Left ventricle myocardium inferior (tissue), 1 donor: ENCODE measurements at regions not wholly inside any gene's neighbourhood (a gene's known extent, or its start where the extent isn't known, plus 50 kb on each side); places are given as distances from the start of the nearest gene placed in this dataset.
"Not testable (repeated sequence)": the region's sequence is repeated elsewhere in the genome, so short reads cannot be mapped to it uniquely, and the experiment has no call there.

Experiments
- DNase-seq: peaks from one replicate; pipeline ENCODE4 v3.0.0-alpha.2; 2020
- H3K27ac ChIP-seq: fragments of 200-600 bp; replicated peaks from 2 replicates; pipeline ENCODE4 v1.8.0; 2021
- H3K27me3 ChIP-seq: fragments of 200-600 bp; 2 replicates; pipeline ENCODE4 v1.8.0; 2021; ENCODE audit warnings: low read depth
- H3K36me3 ChIP-seq: fragments of 200-600 bp; 2 replicates; pipeline ENCODE4 v1.8.0; 2021
- H3K4me1 ChIP-seq: fragments of 200-600 bp; 2 replicates; pipeline ENCODE4 v1.8.0; 2021
- H3K4me3 ChIP-seq: fragments of 200-600 bp; 2 replicates; pipeline ENCODE4 v1.8.0; 2021; ENCODE audit warnings: mild to moderate bottlenecking, moderate library complexity
- H3K9me3 ChIP-seq: fragments of 200-600 bp; replicated peaks from 2 replicates; pipeline ENCODE4 v1.8.0; 2021
- intact Hi-C: fragments of 100-400 bp; cut with micrococcal nuclease; formaldehyde crosslinking; loops from one replicate; pipeline ENCODE4 v1.11.0; 2022
- TF ChIP-seq, protein P1 (sequence below): fragments of 200-600 bp; IDR thresholded peaks from 2 replicates; pipeline ENCODE4 v1.8.0; 2021; ENCODE audit warnings: antibody characterized with exemption, mild to moderate bottlenecking, borderline replicate concordance
- donor health status: DM: no; HTN: yes; CAD: no; lungs with severe emphysema.

DNA sequence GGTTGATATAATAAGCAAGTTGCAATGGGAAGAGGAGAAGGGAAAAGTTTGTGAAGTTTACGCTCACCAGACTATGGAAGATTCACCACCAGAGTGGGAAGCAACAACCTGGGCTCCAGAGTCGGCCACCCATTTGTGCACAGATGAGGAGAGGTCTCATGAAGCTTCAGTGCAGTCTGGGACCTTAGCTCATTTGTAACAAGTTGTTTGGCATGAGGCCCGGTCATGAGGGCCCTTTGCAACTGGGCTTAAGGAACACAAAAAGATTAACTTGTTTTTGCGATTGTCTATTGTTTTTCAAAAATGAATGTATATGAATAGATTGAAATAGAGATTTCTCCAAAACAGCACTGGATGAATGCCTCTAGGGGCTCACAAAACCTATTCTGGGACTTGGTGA is 94.2 kb downstream of the ZNF737 start:
- DNase-seq, result no peak
- peaks cover 5% of the 10 kb centered on the region for H3K9me3 ChIP-seq
- no peak overlapping the region for H3K4me3 ChIP-seq
- H3K27me3 ChIP-seq, result no peaks in the 10 kb centered on the region
- no peaks in the 10 kb centered on the region for H3K36me3 ChIP-seq
- TF ChIP-seq, protein P1, sequence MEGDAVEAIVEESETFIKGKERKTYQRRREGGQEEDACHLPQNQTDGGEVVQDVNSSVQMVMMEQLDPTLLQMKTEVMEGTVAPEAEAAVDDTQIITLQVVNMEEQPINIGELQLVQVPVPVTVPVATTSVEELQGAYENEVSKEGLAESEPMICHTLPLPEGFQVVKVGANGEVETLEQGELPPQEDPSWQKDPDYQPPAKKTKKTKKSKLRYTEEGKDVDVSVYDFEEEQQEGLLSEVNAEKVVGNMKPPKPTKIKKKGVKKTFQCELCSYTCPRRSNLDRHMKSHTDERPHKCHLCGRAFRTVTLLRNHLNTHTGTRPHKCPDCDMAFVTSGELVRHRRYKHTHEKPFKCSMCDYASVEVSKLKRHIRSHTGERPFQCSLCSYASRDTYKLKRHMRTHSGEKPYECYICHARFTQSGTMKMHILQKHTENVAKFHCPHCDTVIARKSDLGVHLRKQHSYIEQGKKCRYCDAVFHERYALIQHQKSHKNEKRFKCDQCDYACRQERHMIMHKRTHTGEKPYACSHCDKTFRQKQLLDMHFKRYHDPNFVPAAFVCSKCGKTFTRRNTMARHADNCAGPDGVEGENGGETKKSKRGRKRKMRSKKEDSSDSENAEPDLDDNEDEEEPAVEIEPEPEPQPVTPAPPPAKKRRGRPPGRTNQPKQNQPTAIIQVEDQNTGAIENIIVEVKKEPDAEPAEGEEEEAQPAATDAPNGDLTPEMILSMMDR, result no peak
- H3K4me1 ChIP-seq, result no peaks in the 10 kb centered on the region
- intact Hi-C loops, result no loop called here
- no peak overlapping the region for H3K27ac ChIP-seq

DNA sequence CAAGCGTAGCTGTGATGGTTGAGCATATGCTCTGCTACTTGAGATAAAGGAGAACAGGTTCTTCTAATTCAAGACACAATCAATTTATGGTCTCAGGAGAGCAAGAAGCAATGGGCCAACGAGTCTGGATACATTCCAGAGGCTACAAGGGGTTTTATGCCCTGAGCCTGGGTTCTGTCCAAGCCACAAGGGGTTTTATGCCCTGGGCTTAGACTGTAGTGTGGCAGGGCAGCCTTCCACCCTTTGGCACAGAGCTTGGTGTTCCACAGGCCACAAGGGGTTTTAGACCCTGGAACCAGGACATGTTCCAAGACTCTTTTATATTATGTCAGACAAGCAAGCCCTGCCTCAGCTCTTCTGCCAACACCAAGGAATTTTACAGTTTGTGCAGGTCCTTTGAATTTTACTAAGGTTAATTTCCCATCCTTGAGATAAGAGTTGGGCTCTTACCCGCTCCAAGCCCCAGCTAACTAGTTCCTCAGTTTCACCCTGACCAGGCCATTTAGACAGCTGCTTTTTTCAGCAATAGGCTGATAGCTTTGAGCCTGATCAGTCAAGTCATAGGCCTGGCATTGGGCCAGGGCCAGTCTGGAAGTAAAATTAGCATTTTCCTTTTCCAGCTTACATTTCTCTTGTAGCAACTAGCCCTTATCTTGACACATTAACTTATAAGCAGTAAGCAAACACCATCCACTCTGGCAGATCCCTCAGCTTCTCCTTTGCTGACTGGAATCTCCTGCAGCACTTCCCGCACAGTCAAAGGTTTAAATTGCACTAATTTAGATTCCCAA is 95.0 kb downstream of the ZNF737 start:
- H3K4me1 ChIP-seq, result no peaks in the 10 kb centered on the region
- no peak for DNase-seq
- no peaks in the 10 kb centered on the region for H3K27me3 ChIP-seq
- no peak overlapping the region for H3K4me3 ChIP-seq
- TF ChIP-seq, protein P1, result no peak
- peaks cover 5% of the 10 kb centered on the region for H3K9me3 ChIP-seq
- H3K36me3 ChIP-seq, result no peaks in the 10 kb centered on the region
- no peak overlapping the region for H3K27ac ChIP-seq
- intact Hi-C loops, result no loop called here

DNA sequence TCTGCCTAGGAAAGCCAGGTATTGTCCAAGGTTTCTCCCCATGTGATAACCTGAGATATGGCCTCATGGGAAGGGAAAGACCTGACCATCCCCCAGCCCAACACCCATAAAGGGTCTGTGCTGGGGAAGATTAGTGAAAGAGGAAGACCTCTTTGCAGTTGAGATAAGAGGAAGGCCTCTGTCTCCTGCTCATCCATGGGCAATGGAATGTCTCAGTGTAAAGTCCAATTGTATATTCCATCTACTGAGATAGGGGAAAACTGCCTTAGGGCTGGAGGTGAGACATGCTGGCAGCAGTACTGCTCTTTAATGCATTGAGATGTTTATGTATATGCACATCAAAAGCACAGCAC is 99.0 kb downstream of the ZNF737 start:
- H3K4me3 ChIP-seq, H3K36me3 ChIP-seq, H3K9me3 ChIP-seq, intact Hi-C loops, H3K27me3 ChIP-seq, H3K27ac ChIP-seq, DNase-seq, H3K4me1 ChIP-seq: not testable (repeated sequence)

DNA sequence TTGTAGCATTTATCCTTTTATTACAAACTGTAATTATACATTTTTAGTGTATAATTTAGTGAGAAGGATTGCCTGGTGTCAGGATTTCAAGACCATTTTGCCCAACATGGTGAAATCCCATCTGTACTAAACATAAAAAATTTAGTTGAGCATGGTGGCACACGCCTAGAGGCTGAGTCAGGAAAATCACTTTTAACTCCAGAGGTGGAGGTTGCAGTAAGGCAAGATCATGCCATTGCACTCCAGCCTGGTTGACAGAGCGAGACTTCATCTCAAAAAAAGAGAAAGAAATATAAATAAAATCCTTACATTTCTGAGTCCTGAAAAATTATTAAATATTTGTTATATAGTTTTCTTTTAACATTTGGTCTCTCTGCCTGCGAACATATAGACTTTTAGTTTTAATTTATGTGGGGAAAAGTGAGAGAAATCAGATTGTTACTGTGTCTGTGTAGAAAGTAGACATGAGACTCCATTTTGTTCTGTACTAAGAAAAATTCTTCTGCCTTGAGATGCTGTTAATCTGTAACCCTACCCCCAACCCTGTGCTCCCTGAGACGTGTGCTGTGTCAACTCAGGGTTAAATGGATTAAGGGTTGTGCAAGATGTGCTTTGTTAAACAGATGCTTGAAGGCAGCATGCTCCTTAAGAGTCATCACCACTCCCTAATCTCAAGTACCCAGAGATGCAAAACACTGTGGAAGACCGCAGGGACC is 99.5 kb downstream of the ZNF737 start:
- DNase-seq, H3K27ac ChIP-seq, intact Hi-C loops, H3K36me3 ChIP-seq, H3K4me3 ChIP-seq, H3K4me1 ChIP-seq, H3K27me3 ChIP-seq, H3K9me3 ChIP-seq: not testable (repeated sequence)

DNA sequence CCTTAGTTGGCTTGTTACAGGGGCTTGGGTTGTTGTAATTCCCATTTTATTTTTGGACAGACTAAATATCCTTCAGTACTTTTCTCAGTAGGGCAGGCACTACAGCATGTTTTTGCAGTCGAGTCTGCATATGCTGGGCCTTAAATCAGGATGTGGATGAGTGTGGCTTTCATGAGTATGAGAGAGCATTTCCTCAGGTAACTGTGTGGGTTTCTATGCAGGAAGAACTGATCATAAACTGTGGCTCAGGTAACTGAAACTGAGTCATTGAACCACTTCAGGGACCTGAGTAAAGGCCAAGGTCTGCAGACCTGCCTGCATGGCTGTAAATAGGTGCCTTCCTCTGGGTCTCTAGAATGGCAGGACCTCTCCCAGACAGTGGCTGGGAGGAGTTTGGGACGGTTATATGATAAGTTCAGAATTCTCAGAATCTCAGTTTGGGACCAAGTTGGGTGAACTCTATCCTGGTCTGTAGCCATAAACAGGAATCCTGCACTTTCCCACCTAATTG is 112.1 kb downstream of the ZNF737 start:
- Histone ChIP-seq H3K4me1 (no peaks in the 10 kb centered on the region), H3K36me3 (no peaks in the 10 kb centered on the region), H3K27ac (no peak overlapping the region), H3K27me3 (no peaks in the 10 kb centered on the region), H3K4me3 (no peak overlapping the region), H3K9me3 (no peaks in the 10 kb centered on the region)
- intact Hi-C loops, result no loop called here
- no peak for DNase-seq
- TF ChIP-seq, protein P1, result no peak

DNA sequence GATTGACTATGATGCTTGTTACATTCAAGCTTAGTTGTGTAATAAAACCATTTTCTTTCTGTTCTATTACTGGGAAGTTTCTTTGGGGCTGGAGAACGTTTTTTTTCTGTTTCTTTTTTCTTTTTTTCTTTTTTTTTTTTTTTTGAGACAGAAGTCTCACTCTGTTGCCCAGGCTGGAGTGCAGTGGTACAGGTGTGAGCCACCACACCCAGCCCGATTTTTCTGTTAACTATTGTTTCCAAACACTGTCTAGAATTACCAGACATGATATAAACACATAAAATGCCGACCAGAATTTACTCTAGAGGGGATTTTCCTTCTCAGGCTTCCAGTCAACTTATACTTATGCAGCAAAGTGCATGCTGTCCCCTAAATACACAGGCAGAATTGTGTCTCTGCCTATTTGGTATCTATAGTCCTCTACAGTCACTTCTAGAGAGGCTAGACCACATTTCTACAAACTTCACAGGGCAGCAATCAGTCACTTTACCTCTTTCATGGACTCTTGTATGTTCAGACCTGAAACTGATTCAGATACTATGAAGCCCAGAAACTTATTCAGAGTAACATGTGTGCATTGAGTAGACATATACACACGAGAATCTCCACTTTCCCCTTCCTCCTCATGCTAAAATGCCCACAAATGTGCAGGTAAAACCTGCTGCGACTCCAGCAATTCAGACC is 121.2 kb downstream of the ZNF737 start:
- Histone ChIP-seq H3K27ac (no peak overlapping the region), H3K36me3 (no peaks in the 10 kb centered on the region), H3K4me3 (no peak overlapping the region), H3K9me3 (no peaks in the 10 kb centered on the region), H3K27me3 (peaks cover 7% of the 10 kb centered on the region), H3K4me1 (no peaks in the 10 kb centered on the region)
- TF ChIP-seq, protein P1, result no peak
- intact Hi-C loops, result no loop called here
- no peak for DNase-seq

DNA sequence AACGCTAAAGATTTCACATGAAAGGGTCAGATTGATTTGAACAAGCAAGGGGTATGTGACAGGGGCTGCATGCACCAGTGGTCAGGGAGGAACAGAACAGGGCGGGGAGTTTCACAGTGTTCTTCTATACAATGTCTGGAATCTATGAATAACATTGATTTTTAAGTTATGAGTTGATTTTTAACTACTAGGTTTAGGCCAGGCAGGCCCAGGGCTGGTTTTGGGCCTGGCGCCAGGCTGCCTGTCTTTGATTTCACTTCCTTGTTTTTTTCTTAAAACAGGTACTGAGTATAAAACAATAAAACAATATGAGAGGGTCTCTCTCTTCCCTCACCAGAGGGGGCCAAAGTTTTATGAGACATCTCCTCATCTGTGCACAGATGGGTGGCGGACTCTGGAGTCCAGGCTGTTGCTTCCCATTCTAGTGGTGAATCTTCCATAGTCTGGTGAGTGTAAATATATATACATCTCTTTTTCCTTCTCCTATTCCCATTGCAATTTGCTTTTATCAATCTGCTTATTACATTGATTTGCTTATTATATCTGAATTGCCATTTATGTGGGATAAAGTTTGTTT is 133.2 kb downstream of the ZNF737 start:
- DNase-seq, H3K36me3 ChIP-seq, intact Hi-C loops, H3K4me1 ChIP-seq, H3K27me3 ChIP-seq, H3K4me3 ChIP-seq, H3K9me3 ChIP-seq, H3K27ac ChIP-seq: not testable (repeated sequence)
